Right renal cortex interstitium (tissue), 3 donors: ENCODE measurements at regions not wholly inside any gene's neighbourhood (a gene's known extent, or its start where the extent isn't known, plus 50 kb on each side); places are given as distances from the start of the nearest gene placed in this dataset.

Source experiments
- DNase-seq, 3 donors: peaks; one replicate each; pipeline ENCODE4 v3.0.0-alpha.2; 2013; ENCODE audit warnings: low read depth in 3 of 3, low spot score in 2 of 3

DNA sequence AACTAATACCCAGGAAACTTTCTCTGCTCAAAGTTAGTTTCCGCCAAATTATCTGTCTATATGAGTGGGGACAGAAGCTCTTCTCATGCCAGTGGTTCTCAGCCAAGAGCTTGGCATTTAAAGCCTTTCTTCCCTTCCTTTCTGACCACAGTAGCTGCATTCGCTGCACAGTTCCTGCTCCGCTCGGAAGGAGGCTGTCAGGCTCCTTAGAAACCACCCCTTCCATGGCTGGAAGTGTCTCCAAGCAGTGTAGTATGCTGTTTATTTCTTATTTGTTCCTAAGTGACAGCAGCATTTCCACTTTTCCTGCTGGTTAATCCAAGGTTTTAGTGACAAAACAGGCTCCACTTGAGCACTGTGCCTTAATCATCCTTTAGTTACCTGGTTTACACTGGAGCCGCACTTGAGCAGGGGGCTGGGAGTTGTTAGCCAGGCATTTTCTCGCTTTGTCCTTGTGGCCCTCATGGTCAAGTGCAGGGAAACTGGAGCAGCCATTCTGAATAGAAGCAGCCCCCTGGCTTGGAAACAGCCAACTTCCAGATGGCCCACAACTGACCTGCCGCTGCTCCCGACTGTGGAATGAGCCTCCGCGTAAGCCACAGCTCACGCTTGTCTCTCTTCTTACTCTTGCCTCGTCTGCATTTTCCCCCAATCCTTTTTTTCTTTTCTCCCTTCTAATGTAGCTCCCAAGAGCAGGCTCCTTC lies 739.4 kb upstream of the TENM3 start:
- no peak for DNase-seq

DNA sequence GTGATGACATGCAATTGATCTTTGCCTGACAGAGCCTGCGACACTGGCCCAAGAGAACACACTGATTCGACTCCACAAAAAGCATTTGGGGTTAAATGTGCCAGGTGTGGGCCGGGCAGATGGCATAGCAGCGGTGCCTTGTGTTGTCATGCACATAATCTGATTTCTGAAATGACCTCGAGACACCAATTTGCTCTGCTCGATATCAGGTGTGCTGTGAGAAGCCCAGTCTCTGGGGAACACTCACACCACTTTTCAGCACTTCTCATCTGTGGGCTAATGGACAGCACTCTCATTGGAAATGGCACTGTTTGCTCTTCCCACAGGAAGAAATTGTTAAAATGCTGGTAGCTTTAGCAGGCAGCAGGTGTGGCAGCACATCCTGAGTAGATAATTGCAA lies 738.3 kb upstream of the TENM3 start:
- DNase-seq: no peak

DNA sequence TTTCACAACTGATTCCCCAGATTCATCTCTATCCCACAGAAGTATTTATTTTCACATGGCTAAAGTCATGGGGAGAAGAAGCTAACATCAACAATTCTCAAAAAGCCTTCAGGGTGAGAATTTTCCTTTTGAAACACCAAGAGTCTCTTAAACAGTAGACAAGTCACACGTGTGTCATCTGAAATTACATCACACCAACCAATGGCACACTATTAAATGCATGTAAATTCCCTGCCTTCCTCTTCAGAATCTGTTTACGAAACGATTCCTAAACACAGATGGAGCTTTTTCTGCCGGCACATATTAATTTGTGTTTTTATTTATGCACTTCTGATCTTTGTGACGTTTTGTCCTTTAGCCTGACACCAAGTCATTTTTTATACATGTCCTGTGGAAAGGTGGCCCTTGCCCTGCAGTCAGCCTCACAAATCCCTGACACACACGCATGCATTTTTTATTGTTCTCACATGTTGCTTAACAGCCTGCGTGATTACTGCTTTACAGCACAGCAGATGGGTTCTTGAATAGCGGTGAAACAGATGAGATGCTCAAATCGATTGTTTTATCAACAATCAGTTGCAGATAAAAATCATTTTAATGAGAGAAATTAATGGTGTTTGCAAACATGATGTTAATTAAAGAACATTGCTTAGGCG lies 735.9 kb upstream of the TENM3 start:
- DNase-seq: no peak

DNA sequence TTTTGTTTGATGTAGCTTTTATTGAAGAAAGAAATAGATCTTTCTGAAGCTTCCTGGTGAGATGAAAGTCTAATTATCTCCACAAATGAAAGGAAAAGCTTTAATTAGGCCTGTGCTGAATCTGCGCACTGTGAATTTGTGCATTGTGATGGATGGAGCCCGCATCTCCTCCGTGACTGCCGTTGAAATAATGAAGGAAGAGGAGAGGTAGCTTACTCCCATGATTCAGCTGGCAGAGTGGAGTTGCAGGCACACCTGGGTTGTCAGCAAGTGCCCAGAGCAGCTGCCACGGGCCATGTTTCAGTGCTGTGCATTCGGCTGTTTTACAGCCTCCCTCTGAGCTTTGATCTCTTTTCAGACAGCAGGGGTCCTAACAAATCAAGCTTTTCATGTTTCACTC lies 735.3 kb upstream of the TENM3 start:
- no peak for DNase-seq

DNA sequence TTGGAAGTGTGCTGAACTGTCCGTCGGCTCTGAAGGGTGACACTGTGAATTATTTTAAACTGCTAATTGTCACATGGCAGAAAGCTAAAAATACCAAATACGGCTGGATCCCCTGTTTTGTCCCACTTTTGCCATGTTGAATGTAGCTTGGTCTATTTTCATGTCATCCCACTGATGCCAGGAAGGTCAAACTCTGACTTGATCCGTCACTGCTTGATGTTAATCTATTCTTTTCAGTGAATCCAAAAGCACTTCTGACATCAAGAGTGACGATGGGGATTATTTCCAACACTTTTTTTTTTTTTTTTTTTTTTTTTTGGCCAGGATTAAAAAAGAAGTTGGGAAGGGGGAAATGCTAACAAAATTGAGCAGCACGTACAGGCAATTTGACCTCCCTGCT lies 734.6 kb upstream of the TENM3 start:
- no peak for DNase-seq

DNA sequence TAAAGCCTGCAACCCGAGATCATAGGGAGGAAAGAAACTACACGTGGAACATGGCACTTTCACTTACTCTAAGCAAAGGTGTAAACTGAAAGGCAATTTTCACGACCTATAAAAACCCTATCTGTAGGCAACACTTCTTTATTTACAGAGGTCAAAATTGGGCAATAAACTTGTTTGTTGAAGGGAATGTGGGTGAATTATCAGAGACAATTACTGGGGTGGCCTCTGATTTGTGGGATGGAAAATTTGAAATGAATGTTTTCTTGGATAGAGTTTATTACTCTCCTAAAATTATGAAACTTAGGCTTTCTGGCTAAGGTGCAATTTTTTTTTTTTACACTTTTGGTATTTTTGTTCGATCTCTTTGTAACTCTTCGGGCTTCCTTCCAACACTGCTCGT lies 734.1 kb upstream of the TENM3 start:
- DNase-seq: no peak

DNA sequence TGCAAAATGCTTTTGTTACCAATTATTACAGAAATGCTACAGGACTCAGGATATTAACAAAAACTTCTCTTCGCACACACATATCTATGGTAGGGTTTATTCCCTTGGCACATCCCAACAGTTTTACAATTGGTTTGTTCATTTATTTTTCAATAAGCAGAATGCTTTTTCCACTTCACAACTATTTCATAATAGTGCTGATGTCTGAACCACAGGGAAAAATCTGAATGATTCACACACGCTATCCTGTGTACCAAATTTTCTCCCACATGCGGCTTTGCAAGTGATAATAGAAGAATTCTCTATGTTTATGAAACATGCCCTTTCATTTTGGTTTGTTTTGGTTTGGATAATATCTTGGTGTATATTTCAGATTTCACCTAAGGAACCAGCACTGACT lies 725.7 kb upstream of the TENM3 start:
- DNase-seq: no peak

DNA sequence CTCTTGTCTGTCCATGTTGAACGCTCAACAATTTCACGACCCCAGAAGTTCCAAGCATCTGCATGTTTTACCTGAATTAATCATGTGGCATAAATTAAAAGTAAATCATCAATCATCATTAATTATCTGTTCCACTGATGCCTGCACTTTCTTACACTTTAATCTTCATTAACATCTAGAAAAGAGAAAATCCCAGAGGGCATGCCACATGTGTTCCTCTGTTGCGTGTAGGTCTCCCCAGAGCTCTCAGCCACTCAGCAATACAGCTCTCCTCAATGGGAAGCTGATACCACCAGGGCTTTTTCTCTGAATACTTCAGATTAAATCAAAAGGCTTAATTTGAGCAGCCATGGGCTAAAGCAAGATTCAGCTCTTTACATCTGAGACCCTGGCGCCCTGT lies 722.4 kb upstream of the TENM3 start:
- no peak for DNase-seq

DNA sequence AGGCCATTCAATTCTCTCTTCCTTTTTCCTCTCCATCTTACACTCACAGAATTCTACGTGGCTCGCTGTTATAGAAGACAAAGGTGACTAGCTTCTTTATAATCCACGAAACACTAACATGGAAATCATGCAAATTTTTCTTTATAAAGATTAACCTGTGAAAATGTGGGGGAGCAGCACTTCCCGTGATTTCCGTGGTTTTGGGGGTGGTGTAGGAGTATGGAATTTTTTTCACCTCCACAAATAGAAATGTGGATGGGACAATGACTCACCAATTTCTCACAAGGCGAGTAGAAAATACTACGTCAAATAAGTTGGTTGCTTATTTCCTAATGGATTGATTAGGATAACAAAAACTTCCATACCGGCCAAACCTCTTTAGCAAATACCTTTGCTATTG lies 719.2 kb upstream of the TENM3 start:
- no peak for DNase-seq

DNA sequence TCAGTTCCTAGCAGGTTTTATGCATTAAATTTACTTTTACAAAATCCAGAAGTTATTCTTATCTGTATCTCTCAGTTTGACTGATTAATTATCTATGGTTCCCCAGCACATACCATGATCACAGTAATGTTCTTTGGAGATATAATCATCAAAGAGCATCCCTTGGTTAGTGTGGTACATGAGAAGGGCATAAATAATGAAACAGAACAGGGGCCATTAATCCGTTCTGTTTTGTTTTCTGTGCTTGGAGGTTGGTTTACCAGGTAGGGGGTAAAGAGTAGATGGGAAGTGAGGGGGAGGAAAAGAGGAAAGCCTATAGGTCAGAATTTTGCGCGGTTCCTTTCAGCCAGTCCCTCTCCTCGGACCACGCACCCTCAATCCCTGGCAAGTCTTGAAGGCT lies 718.7 kb upstream of the TENM3 start:
- DNase-seq: peak in 1 of 3 donors; percentile 39

DNA sequence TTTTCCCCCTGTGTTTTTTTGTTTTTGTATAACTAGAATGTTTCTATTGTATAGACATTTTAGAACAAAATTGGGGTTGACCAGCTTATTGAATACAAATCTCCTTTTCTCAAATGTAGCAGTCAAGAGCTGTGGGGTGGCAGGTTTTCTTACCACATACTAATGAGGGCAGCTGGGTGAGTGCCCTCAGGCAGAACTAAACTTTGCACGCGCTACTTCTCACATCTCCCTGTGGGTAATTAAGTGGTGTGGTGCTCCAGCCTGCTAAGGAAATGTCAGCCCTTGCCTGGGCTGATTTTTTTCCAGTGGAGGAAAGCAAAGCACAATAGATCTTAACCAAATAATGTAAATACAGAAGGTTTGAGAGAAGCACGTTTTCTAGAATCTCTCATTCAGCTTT lies 717.6 kb upstream of the TENM3 start:
- DNase-seq: peak in 1 of 3 donors; percentile 44

DNA sequence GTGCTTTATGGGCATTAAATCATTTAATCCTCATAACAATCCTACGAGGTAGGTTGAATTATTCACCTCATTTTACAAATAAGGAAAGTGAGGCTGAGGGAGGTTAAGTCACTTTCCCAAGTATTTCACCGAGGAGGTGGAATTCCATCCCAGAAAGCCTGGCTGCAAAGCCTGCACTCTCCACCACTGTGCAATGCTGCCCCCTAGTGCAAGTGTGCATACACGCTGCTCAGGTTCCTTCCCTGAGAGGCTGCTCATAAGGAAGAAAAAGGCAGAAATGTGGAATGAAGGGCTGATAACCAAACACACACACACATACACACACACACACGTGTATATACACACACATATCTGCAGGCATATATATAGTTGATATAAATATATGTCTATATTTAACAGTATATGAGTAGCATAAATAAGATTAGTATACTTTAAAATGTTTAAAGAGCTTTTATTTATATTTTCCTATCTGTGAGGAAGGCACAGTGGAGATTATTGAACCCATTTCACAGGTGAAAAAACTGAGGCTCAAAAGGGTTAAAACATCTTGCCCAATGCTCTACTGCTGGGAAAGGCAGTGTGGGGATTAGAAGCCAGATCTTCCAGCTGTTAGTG lies 714.5 kb upstream of the TENM3 start:
- peak in 2 of 3 donors; percentile 62 to 63 for DNase-seq

DNA sequence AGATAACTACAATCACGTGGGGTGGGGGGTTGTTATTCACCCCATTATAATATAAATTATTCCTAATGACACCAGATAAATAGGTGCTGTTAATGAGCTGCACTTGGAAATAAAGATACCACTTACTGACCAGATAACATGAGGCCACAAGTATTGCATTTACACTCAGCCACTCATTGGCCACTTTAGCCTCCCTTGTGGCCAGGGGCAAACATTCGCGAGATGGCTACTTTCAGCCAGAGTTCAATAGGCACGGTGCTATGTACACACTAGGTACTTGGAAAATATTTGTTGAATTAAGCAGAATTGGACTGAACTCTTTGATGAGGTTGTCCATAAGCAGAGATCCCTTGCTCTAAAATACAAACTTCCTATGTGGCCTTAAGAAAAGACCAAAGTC lies 713.7 kb upstream of the TENM3 start:
- no peak for DNase-seq

DNA sequence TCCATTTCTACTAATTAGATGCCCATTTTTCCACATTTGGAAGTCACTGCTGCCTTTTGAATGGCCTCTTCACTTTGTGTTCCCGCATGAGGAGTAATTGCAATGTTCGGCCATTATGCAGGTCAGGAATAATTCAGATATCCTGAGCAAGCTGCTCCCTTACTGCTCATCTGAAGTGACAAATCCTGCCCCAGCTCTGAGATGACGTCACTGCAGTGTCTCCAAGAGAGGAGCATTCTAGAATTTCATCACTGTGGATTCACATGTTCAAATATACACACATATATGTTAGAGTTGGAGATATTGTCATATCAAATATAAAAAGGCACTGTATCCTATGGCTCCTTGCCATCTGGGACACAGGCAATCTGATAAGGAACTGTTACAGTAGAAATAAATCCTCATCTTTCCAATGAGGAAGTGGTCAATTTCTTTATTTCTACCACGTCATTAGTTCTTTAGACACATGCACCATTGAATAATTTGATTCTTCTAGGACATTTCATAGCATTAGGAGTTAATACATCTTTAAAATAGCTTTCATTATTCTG lies 706.9 kb upstream of the TENM3 start:
- DNase-seq: no peak

DNA sequence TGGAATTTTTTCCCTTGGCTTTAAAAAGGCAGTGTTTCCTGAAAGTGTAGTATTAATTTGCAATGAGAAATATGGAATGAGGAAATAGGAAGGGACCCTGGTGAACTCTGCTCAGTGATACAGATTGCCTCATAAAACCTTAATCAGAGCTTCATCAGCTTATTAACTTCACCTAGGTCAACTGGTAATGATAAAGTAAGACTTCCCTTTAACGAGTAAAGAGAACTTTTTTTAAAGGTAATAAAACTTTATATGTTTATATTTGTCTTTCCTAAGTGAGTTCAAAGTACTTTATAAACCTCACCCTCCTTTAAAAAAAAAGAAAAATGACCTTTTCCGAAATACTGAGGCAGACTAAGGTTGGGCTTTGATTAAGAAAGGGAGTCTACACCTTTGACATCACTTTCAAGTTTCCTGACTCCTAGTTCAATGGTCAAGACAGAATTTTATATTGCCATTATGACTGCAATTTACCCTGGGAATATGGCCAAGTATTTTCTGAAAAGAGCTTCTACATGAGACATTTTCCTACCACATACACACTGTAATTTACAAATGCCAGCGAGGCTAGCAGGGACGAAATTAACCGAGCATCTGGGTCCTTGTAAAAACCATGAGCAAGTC lies 706.3 kb upstream of the TENM3 start:
- DNase-seq: no peak

DNA sequence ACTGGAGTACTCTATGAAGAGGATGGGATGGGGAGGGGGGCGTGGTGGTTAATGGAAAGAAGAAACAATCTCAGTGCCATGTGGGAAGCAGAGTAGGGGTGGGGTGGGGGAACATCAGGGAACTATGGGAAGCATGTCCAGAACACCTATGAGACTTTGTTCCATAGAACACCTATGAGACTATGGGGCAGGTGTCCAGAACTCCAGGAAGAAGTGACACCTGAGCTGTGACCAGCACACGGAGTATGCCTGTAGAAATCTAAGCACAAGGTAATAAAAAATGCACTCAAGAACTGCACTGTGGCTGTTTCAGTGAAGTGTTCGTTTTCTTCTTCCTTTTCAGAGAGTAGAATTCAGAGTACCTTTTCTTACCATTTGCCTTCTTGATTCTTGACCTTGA lies 704.8 kb upstream of the TENM3 start:
- no peak for DNase-seq

DNA sequence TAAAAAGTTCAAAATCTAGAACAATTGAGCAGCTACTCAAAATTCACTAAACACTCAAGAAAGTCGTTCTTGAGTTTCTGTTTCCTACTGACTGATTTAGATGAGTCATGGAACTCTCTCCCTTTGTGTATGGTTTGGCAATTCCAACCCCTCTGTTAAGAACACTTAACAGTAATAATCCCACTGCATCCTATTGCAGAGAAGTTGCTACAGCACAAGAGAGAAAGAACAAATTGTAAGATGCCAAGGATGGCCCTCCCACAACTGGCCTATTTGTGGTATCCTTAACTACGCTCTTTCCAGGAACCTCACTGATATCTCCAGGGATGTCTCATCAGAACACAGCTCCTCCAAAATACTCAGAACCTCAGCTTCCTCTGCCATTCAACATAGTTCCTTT lies 701.8 kb upstream of the TENM3 start:
- DNase-seq: no peak

DNA sequence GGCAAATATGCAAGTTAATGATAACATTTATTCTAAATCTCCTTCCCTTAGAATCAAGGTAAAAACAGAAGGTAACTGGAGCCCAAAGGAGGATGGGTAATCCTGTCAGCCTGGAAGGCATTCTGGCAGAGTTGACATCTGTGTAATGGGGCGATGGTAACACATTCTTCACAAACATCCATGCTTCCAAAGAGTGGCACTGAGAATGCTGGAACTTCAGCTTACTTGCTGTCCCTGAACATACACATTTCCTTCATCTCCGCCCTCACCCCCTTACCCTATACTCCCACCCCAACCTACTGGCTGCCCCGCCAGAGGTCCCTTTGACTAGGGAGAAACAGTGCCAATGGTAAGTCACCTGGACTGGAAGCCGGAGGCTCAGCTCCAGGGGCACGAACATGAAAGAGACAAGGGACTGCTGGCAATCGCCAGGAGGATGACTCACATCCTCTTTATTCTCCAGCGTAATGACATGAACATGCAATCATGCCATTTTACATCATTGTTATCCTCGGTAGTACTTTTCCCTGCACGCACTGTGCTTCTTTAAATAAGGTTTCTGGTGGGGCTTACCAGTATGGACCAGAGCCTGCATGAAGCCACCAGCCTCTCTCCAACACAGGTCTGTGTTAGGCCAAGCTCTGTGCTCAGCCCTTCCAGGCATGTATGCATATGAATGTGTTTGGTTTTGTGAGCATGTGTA lies 694.2 kb upstream of the TENM3 start:
- no peak for DNase-seq

DNA sequence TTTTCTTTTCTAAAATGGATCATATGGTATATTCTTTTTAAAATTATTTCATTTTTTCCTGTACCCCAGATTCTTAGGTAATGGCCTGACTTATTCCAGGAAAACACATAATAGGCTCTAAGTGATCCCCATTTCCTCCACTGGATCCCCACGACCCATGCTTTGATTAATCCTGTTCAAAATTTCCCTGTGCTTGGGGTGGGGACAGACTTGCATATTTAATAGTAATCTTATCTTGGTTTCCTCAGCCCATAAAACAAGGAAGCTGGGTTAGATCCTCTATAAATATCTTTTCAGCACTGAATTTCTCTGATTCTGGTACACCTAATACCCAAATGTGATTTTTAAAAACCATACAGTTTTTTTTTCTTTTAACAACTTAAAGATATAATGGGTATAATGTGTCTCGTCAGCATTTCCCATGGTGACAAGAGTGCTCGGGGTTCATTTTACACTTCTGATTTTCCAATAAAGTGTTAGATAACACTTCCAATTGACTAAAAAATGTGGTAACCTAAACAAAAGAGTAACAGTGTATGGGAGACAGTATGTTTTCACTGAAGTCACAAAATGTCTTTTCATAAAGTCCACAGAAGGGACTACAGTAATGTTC lies 693.5 kb upstream of the TENM3 start:
- no peak for DNase-seq

DNA sequence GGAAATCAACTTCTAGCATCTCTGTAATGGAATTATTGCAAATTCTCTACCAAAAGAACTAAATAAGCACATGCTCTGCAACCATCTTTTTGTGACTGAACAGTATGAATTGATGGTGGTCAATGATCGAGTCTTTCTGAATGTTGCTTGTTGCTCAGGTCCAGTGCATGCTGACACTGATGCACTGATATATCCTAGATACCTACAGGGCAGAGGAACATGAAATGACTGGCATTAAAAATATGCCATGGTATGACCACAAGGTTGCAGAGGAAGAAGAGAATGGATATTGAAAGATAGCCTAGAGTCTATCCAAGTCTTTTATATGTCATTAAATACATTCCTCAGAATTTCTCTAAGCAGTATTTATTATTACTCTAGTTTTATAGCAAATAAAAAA lies 692.8 kb upstream of the TENM3 start:
- no peak for DNase-seq

DNA sequence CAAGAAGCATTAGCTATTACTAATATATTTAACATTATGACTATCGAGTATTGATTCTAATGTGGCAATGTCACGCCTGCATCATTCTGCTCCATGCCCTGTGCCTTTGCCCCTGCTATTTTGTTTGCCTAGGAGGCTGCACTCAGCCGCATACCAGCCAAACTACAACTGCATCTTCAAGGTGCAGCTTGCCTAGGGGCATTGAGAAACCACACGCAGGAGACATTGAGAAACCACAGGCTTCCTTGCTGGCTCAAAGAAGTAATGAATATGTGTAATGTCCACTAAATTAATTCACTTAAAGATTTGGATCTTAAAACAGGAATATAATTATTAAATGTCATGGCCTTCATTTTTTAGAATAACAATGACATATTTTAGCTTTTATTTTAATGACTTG lies 683.6 kb upstream of the TENM3 start:
- DNase-seq: no peak
